Medulla oblongata (tissue), 1 donor: ENCODE measurements at regions not wholly inside any gene's neighbourhood (a gene's known extent, or its start where the extent isn't known, plus 50 kb on each side); places are given as distances from the start of the nearest gene placed in this dataset.
A peak's percentile ranks its signal among the peaks of the same experiment; 100 is the strongest.

Experiments used
- DNase-seq: peaks from one replicate; pipeline ENCODE4 v3.0.0-alpha.2; 2015; ENCODE audit errors: extremely low spot score

- DNase-seq: no peak
Observed at GRCh38 chr2:234677758-234678538, 181.1 kb upstream of the ARL4C start.

GRCh38 chr2:234676783-234677450 is 180.0 kb upstream of the ARL4C start:
- DNase-seq: peak; percentile 34

GRCh38 chr2:234676109-234676782 is 179.4 kb upstream of the ARL4C start:
- DNase-seq: no peak

GRCh38 chr2:234674781-234675201 is 177.9 kb upstream of the ARL4C start:
- no peak for DNase-seq

- DNase-seq: no peak
Observed at GRCh38 chr2:234673961-234674759, 177.3 kb upstream of the ARL4C start.

GRCh38 chr2:234673501-234673900 is 176.6 kb upstream of the ARL4C start:
- no peak for DNase-seq

- DNase-seq: no peak
Observed at GRCh38 chr2:234672498-234673150, 175.7 kb upstream of the ARL4C start.

GRCh38 chr2:234671716-234672115 is 174.8 kb upstream of the ARL4C start:
- no peak for DNase-seq

- DNase-seq: no peak
Observed at GRCh38 chr2:234671231-234671630, 174.3 kb upstream of the ARL4C start.

- DNase-seq: no peak
Observed at GRCh38 chr2:234670806-234671205, 173.9 kb upstream of the ARL4C start.

- no peak for DNase-seq
Observed at GRCh38 chr2:234670052-234670451, 173.2 kb upstream of the ARL4C start.

GRCh38 chr2:234669621-234670020 is 172.7 kb upstream of the ARL4C start:
- no peak for DNase-seq

GRCh38 chr2:234669001-234669400 is 172.1 kb upstream of the ARL4C start:
- no peak for DNase-seq

- DNase-seq: no peak
Observed at GRCh38 chr2:234666911-234667310, 170.0 kb upstream of the ARL4C start.

- no peak for DNase-seq
Observed at GRCh38 chr2:234665304-234665703, 168.4 kb upstream of the ARL4C start.

- no peak for DNase-seq
Observed at GRCh38 chr2:234661849-234662248, 165.0 kb upstream of the ARL4C start.

- DNase-seq: no peak
Observed at GRCh38 chr2:234661175-234661574, 164.3 kb upstream of the ARL4C start.

- no peak for DNase-seq
Observed at GRCh38 chr2:234655706-234656105, 158.8 kb upstream of the ARL4C start.

GRCh38 chr2:234650911-234651310 is 154.0 kb upstream of the ARL4C start:
- no peak for DNase-seq

- DNase-seq: no peak
Observed at GRCh38 chr2:234649951-234650350, 153.1 kb upstream of the ARL4C start.

GRCh38 chr2:234643407-234643806 is 146.5 kb upstream of the ARL4C start:
- DNase-seq: no peak
